ENCODE measurements at regions not wholly inside any gene's neighbourhood (a gene's known extent, or its start where the extent isn't known, plus 50 kb on each side); places are given as distances from the start of the nearest gene placed in this dataset.
"Not testable (repeated sequence)": the region's sequence is repeated elsewhere in the genome, so short reads cannot be mapped to it uniquely, and the experiment has no call there.

GRCh38 chr12:93990832-93991803, 157.3 kb upstream of the PLXNC1 start:
- H3K4me1 ChIP-seq (ENCODE audit: control extremely low read depth in 1 of 4, control insufficient read depth in 4 of 4, insufficient read depth in 4 of 4, low read length in 3 of 4), result no peaks in the 10 kb centered on the region

DNA sequence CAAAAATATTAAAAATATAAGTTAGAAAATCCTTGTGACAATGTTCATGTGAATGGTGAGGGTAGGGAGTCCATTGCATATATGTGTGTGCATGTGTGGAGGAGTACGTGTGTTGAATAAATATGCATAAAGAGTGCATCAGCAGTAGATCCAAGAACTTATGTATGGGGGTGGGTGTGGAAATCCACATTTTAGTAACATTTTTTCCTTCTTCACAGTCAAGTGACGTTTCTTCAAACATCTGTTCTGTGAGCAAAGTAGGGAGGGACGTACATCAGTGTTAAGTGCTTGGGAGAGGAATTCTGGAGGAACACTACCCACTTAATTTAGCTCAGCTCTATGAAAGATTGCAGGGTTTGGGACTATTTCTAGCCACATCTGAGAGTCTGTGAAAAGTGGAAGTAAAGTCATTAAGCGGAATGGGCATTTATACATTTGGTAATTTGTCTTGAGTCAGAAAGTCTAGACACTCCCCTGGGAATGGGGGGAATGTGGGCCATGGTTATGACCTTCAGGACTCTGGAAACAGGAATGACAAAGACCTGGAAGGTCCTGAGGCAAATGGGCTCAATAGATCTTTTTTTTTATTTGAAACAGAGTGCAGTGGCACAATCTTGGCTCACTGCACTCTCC, 156.4 kb upstream of the PLXNC1 start:
- no peaks in the 10 kb centered on the region for H3K4me1 ChIP-seq (ENCODE audit: control extremely low read depth in 1 of 4, control insufficient read depth in 4 of 4, insufficient read depth in 4 of 4, low read length in 3 of 4)
- CTCF ChIA-PET, result interaction anchor here (0.8 to 0.9 kb wide), 2 partner anchors 28 to 110 kb away, joined by 3 read pairs; no protein-coding TSS in a partner anchor

More at GRCh38 chr12:93990832-93991803, 157.3 kb upstream of the PLXNC1 start:
- WGBS (ENCODE audit: insufficient coverage), result 97% methylated on average over 19 of the region's 20 CpGs
- peak in 2 of 3 donors; percentile 23 to 32 for DNase-seq
- Histone ChIP-seq H3K27me3 (replicated peaks in 2 of 5; ENCODE audit: control insufficient read depth in 4 of 5, insufficient read depth in 5 of 5, low read length in 4 of 5) (no peaks in the 10 kb centered on the region), H3K9me3 (ENCODE audit: control extremely low read depth in 1 of 5, control insufficient read depth in 4 of 5, insufficient read depth in 2 of 5, low read depth in 1 of 5, low read length in 4 of 5) (no peaks in the 10 kb centered on the region), H3K4me3 (ENCODE audit: control insufficient read depth in 1 of 7, extremely low read depth in 1 of 7, insufficient read depth in 4 of 7, low read depth in 2 of 7, low read length in 6 of 7) (no peak overlapping the region), H3K27ac (ENCODE audit: insufficient read depth in 1 of 2, low read depth in 1 of 2, low read length in 2 of 2, poor library complexity in 1 of 2, severe bottlenecking in 2 of 2) (no peak overlapping the region), H3K36me3 (ENCODE audit: control insufficient read depth in 4 of 4, insufficient read depth in 4 of 4, low read length in 3 of 4) (no peaks in the 10 kb centered on the region)
- POLR2A ChIA-PET, result no interaction called here
- CTCF ChIA-PET, result interaction anchor here (0.8 kb wide), 1 partner anchor 29 kb away, joined by 3 read pairs; no protein-coding TSS in a partner anchor

DNA sequence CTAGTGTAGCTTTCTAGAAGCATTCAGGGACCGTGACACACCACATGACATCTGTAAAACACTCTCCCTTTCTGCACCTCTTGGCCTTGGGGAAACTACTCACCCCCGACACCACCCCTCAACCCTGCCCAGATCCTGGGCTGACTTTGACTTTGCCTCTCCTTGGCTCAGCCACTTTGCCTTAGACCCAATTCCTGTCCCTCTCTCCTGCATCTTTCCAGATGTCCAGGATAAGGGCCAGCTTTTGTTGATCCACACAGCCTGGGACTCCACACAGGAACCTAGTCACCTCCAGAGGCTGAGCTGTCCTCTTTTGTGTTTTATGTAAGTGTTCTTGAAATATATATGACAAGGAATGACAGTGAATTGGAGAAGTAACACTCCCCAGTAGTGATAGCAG, 153.7 kb upstream of the PLXNC1 start:
- H3K9me3 ChIP-seq (ENCODE audit: control extremely low read depth in 1 of 5, control insufficient read depth in 4 of 5, insufficient read depth in 2 of 5, low read depth in 1 of 5, low read length in 4 of 5), result peaks cover 0 to 3% (median 0%) of the 10 kb centered on the region in 5 experiments
- WGBS (ENCODE audit: insufficient coverage), result 100% methylated on average over 1 of the region's 2 CpGs
- DNase-seq, result no peak
- H3K4me3 ChIP-seq (ENCODE audit: control insufficient read depth in 1 of 7, extremely low read depth in 1 of 7, insufficient read depth in 4 of 7, low read depth in 2 of 7, low read length in 6 of 7), result no peak overlapping the region
- H3K36me3 ChIP-seq (ENCODE audit: control insufficient read depth in 4 of 4, insufficient read depth in 4 of 4, low read length in 3 of 4), result no peaks in the 10 kb centered on the region
- CTCF ChIA-PET, result interaction anchor here (0.7 to 1.0 kb wide), 3 partner anchors 10 to 15 kb away, joined by 3 read pairs; no protein-coding TSS in a partner anchor
- POLR2A ChIA-PET, result interaction anchor here (0.6 kb wide), 1 partner anchor 1011 kb away, joined by 3 read pairs; no protein-coding TSS in a partner anchor
- no peaks in the 10 kb centered on the region for H3K27me3 ChIP-seq (replicated peaks in 2 of 5; ENCODE audit: control insufficient read depth in 4 of 5, insufficient read depth in 5 of 5, low read length in 4 of 5)
- no peaks in the 10 kb centered on the region for H3K4me1 ChIP-seq (ENCODE audit: control extremely low read depth in 1 of 4, control insufficient read depth in 4 of 4, insufficient read depth in 4 of 4, low read length in 3 of 4)
- no peak overlapping the region for H3K27ac ChIP-seq (ENCODE audit: insufficient read depth in 1 of 2, low read depth in 1 of 2, low read length in 2 of 2, poor library complexity in 1 of 2, severe bottlenecking in 2 of 2)

More for the DNA sequence above, 156.4 kb upstream of the PLXNC1 start:
- DNase-seq, result no peak
- no peak overlapping the region for H3K27ac ChIP-seq (ENCODE audit: insufficient read depth in 1 of 2, low read depth in 1 of 2, low read length in 2 of 2, poor library complexity in 1 of 2, severe bottlenecking in 2 of 2)
- no peaks in the 10 kb centered on the region for H3K36me3 ChIP-seq (ENCODE audit: control insufficient read depth in 4 of 4, insufficient read depth in 4 of 4, low read length in 3 of 4)
- H3K9me3 ChIP-seq (ENCODE audit: control extremely low read depth in 1 of 5, control insufficient read depth in 4 of 5, insufficient read depth in 2 of 5, low read depth in 1 of 5, low read length in 4 of 5), result no peaks in the 10 kb centered on the region
- H3K4me3 ChIP-seq (ENCODE audit: control insufficient read depth in 1 of 7, extremely low read depth in 1 of 7, insufficient read depth in 4 of 7, low read depth in 2 of 7, low read length in 6 of 7), result no peak overlapping the region
- H3K27me3 ChIP-seq (replicated peaks in 2 of 5; ENCODE audit: control insufficient read depth in 4 of 5, insufficient read depth in 5 of 5, low read length in 4 of 5), result no peaks in the 10 kb centered on the region
- POLR2A ChIA-PET, result no interaction called here
- 100% methylated on average over 1 of the region's 4 CpGs for WGBS (ENCODE audit: insufficient coverage)

DNA sequence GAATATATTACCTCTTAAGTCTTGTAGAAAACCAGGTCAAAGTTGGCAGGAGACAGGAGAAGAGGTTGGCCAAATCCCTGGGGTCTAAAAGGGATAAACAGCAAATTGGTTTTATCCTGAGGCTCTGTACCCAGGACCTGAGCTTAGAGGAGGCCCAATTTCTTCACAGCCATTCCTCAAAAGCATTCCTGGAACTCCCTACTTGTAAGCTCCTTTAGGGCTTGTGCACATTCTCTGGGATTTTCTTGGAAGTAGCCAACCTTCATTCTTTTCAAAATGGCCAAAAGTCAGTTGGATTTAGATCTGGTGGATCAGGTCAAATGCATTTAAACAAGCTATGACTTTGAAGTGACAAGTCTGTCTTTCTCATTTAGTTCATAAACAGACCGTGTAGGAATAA, 152.1 kb upstream of the PLXNC1 start:
- no peak overlapping the region for H3K27ac ChIP-seq (ENCODE audit: insufficient read depth in 1 of 2, low read depth in 1 of 2, low read length in 2 of 2, poor library complexity in 1 of 2, severe bottlenecking in 2 of 2)

GRCh38 chr12:94001691-94002090, 146.7 kb upstream of the PLXNC1 start:
- Histone ChIP-seq H3K27me3 (replicated peaks in 2 of 5; ENCODE audit: control insufficient read depth in 4 of 5, insufficient read depth in 5 of 5, low read length in 4 of 5) (no peaks in the 10 kb centered on the region), H3K4me3 (ENCODE audit: control insufficient read depth in 1 of 7, extremely low read depth in 1 of 7, insufficient read depth in 4 of 7, low read depth in 2 of 7, low read length in 6 of 7) (no peak overlapping the region), H3K27ac (ENCODE audit: insufficient read depth in 1 of 2, low read depth in 1 of 2, low read length in 2 of 2, poor library complexity in 1 of 2, severe bottlenecking in 2 of 2) (no peak overlapping the region), H3K9me3 (ENCODE audit: control extremely low read depth in 1 of 5, control insufficient read depth in 4 of 5, insufficient read depth in 2 of 5, low read depth in 1 of 5, low read length in 4 of 5) (peaks cover 0 to 7% (median 0%) of the 10 kb centered on the region in 5 experiments), H3K36me3 (ENCODE audit: control insufficient read depth in 4 of 4, insufficient read depth in 4 of 4, low read length in 3 of 4) (no peaks in the 10 kb centered on the region), H3K4me1 (ENCODE audit: control extremely low read depth in 1 of 4, control insufficient read depth in 4 of 4, insufficient read depth in 4 of 4, low read length in 3 of 4) (no peaks in the 10 kb centered on the region)
- DNase-seq, result no peak
- ChIA-PET POLR2A (no interaction called here), CTCF (interaction anchor here (1.0 kb wide), 1 partner anchor 74 kb away, joined by 4 read pairs; no protein-coding TSS in a partner anchor)
- WGBS (ENCODE audit: insufficient coverage), result no CpG with 5 or more reads among the region's 1 CpG

More for the DNA sequence above, 152.1 kb upstream of the PLXNC1 start:
- Histone ChIP-seq H3K36me3 (ENCODE audit: control insufficient read depth in 4 of 4, insufficient read depth in 4 of 4, low read length in 3 of 4) (no peaks in the 10 kb centered on the region), H3K9me3 (ENCODE audit: control extremely low read depth in 1 of 5, control insufficient read depth in 4 of 5, insufficient read depth in 2 of 5, low read depth in 1 of 5, low read length in 4 of 5) (peaks cover 0 to 3% (median 0%) of the 10 kb centered on the region in 5 experiments), H3K27me3 (replicated peaks in 2 of 5; ENCODE audit: control insufficient read depth in 4 of 5, insufficient read depth in 5 of 5, low read length in 4 of 5) (no peaks in the 10 kb centered on the region), H3K4me3 (ENCODE audit: control insufficient read depth in 1 of 7, extremely low read depth in 1 of 7, insufficient read depth in 4 of 7, low read depth in 2 of 7, low read length in 6 of 7) (no peak overlapping the region), H3K4me1 (ENCODE audit: control extremely low read depth in 1 of 4, control insufficient read depth in 4 of 4, insufficient read depth in 4 of 4, low read length in 3 of 4) (no peaks in the 10 kb centered on the region)
- POLR2A ChIA-PET, result no interaction called here
- CTCF ChIA-PET, result interaction anchor here (0.9 to 1.3 kb wide), 2 partner anchors 79 to 98 kb away, joined by 3 to 4 read pairs; no protein-coding TSS in a partner anchor
- no peak for DNase-seq
- no CpG with 5 or more reads among the region's 1 CpG for WGBS (ENCODE audit: insufficient coverage)

- CTCF ChIA-PET; H3K4me1 ChIP-seq (ENCODE audit: control extremely low read depth in 1 of 4, control insufficient read depth in 4 of 4, insufficient read depth in 4 of 4, low read length in 3 of 4); DNase-seq; H3K27me3 ChIP-seq (replicated peaks in 2 of 5; ENCODE audit: control insufficient read depth in 4 of 5, insufficient read depth in 5 of 5, low read length in 4 of 5); H3K36me3 ChIP-seq (ENCODE audit: control insufficient read depth in 4 of 4, insufficient read depth in 4 of 4, low read length in 3 of 4); H3K9me3 ChIP-seq (ENCODE audit: control extremely low read depth in 1 of 5, control insufficient read depth in 4 of 5, insufficient read depth in 2 of 5, low read depth in 1 of 5, low read length in 4 of 5); POLR2A ChIA-PET; H3K27ac ChIP-seq (ENCODE audit: insufficient read depth in 1 of 2, low read depth in 1 of 2, low read length in 2 of 2, poor library complexity in 1 of 2, severe bottlenecking in 2 of 2); H3K4me3 ChIP-seq (ENCODE audit: control insufficient read depth in 1 of 7, extremely low read depth in 1 of 7, insufficient read depth in 4 of 7, low read depth in 2 of 7, low read length in 6 of 7): not testable (repeated sequence)
- no CpG with 5 or more reads among the region's 1 CpG for WGBS (ENCODE audit: insufficient coverage)
Measured at GRCh38 chr12:94002925-94003324, 145.5 kb upstream of the PLXNC1 start.
